ENCODE measurements at regions not wholly inside any gene's neighbourhood (a gene's known extent, or its start where the extent isn't known, plus 50 kb on each side); places are given as distances from the start of the nearest gene placed in this dataset.

GRCh38 chr7:81075150-81075549 lies 156.3 kb upstream of the SEMA3C start (continued):
- no peak for TF ChIP-seq CHD7 (IDR thresholded peaks at IDR 0.05; ENCODE audit: insufficient replicate concordance, low read length)
- no peak for TF ChIP-seq SP4 (IDR thresholded peaks at IDR 0.05; ENCODE audit: low read length)
